Trophoblast cell (in vitro differentiated cells and primary cell): ENCODE measurements at regions not wholly inside any gene's neighbourhood (a gene's known extent, or its start where the extent isn't known, plus 50 kb on each side); places are given as distances from the start of the nearest gene placed in this dataset.

ENCODE experiments used
- DNase-seq, 2 donors: peaks; one replicate each; pipeline ENCODE4 v3.0.0-alpha.2; 2016
- H2AFZ ChIP-seq: 2 replicates; pipeline ENCODE4 v1.6.1; 2013; ENCODE audit warnings: low read length, moderate library complexity, mild to moderate bottlenecking; ENCODE audit not compliant: insufficient read depth, poor library complexity
- H2AK5ac ChIP-seq: 2 replicates; pipeline ENCODE4 v1.6.1; 2013; ENCODE audit warnings: mild to moderate bottlenecking, low read length
- H2BK120ac ChIP-seq: 2 replicates; pipeline ENCODE4 v1.6.1; 2013; ENCODE audit warnings: low read length, mild to moderate bottlenecking, moderate library complexity; ENCODE audit not compliant: insufficient read depth, poor library complexity
- H2BK12ac ChIP-seq: 2 replicates; pipeline ENCODE4 v1.6.1; 2013; ENCODE audit warnings: mild to moderate bottlenecking, low read length, moderate library complexity
- H2BK5ac ChIP-seq: 2 replicates; pipeline ENCODE4 v1.6.1; 2013; ENCODE audit warnings: low read length, low read depth, moderate library complexity, mild to moderate bottlenecking; ENCODE audit not compliant: poor library complexity
- H3K14ac ChIP-seq: 2 replicates; pipeline ENCODE4 v1.6.1; 2013; ENCODE audit warnings: mild to moderate bottlenecking, low read length
- H3K18ac ChIP-seq: 2 replicates; pipeline ENCODE4 v1.6.1; 2013; ENCODE audit warnings: mild to moderate bottlenecking, low read length
- H3K23ac ChIP-seq: 2 replicates; pipeline ENCODE4 v1.6.1; 2013; ENCODE audit warnings: low read length
- H3K27ac ChIP-seq: 2 replicates; pipeline ENCODE4 v1.5.1; 2013; ENCODE audit warnings: low read depth, mild to moderate bottlenecking, inconsistent platforms, low read length, moderate library complexity
- H3K27me3 ChIP-seq: 2 replicates; pipeline ENCODE4 v1.6.1; 2013; ENCODE audit warnings: inconsistent platforms, mild to moderate bottlenecking, low read length, moderate library complexity; ENCODE audit not compliant: insufficient read depth
- H3K36me3 ChIP-seq, 2 experiments: 1 replicate in 1 of 2; 2 replicates in 1 of 2; pipeline ENCODE4 v1.6.1; 2013; ENCODE audit warnings: low read length in 2 of 2, mild to moderate bottlenecking in 2 of 2, moderate library complexity in 1 of 2; ENCODE audit not compliant: insufficient read depth in 2 of 2, control insufficient read depth in 1 of 2
- H3K4ac ChIP-seq: 2 replicates; pipeline ENCODE4 v1.6.1; 2013; ENCODE audit warnings: low read depth, mild to moderate bottlenecking, low read length, moderate library complexity
- H3K4me1 ChIP-seq, 2 experiments: 1 replicate in 1 of 2; 2 replicates in 1 of 2; pipeline ENCODE4 v1.6.1; 2013; ENCODE audit warnings: low read length in 2 of 2, mild to moderate bottlenecking in 2 of 2, moderate library complexity in 1 of 2; ENCODE audit not compliant: insufficient read depth in 2 of 2, control insufficient read depth in 1 of 2
- H3K4me2 ChIP-seq: 2 replicates; pipeline ENCODE4 v1.6.1; 2013; ENCODE audit warnings: inconsistent platforms, mild to moderate bottlenecking, low read length, moderate library complexity
- H3K4me3 ChIP-seq: 2 replicates; pipeline ENCODE4 v1.5.1; 2013; ENCODE audit warnings: mild to moderate bottlenecking, low read depth, low read length, inconsistent platforms
- H3K79me1 ChIP-seq: one replicate; pipeline ENCODE4 v1.6.1; 2013; ENCODE audit warnings: low read length
- H3K79me2 ChIP-seq: 2 replicates; pipeline ENCODE4 v1.6.1; 2013; ENCODE audit warnings: low read length, mild to moderate bottlenecking; ENCODE audit not compliant: control insufficient read depth, insufficient read depth, poor library complexity
- H3K9ac ChIP-seq: 2 replicates; pipeline ENCODE4 v1.6.1; 2013; ENCODE audit warnings: mild to moderate bottlenecking, low read length
- H3K9me3 ChIP-seq: 2 replicates; pipeline ENCODE4 v1.6.1; 2013; ENCODE audit warnings: low read depth, mild to moderate bottlenecking, control low read depth, inconsistent platforms, low read length; ENCODE audit not compliant: insufficient read depth
- H4K12ac ChIP-seq: 2 replicates; pipeline ENCODE4 v1.6.1; 2013; ENCODE audit warnings: low read depth, mild to moderate bottlenecking, low read length, moderate library complexity
- H4K8ac ChIP-seq: 2 replicates; pipeline ENCODE4 v1.6.1; 2013; ENCODE audit warnings: low read depth, mild to moderate bottlenecking, low read length, moderate library complexity
- H4K91ac ChIP-seq: one replicate; pipeline ENCODE4 v1.6.1; 2013; ENCODE audit warnings: low read depth, mild to moderate bottlenecking, low read length, moderate library complexity
- WGBS: extraction: QIAGEN DNeasy Blood & Tissue Kit; methylation state at CpG from one replicate; pipeline ENCODE4 v1.1.7; 2013; ENCODE audit warnings: missing lambda C conversion rate; ENCODE audit not compliant: insufficient read length, insufficient coverage; ENCODE audit errors: extremely low coverage; 5-methylcytosine and 5-hydroxymethylcytosine counted together

GRCh38 chr19:46917002-46917401 is 56.2 kb downstream of the ARHGAP35 start:
- H4K8ac ChIP-seq = no peak overlapping the region
- no peak overlapping the region for H2AK5ac ChIP-seq
- H3K4me2 ChIP-seq = no peak overlapping the region
- peaks cover 20 to 21% of the 10 kb centered on the region in 2 experiments for H3K4me1 ChIP-seq
- no peak overlapping the region for H2AFZ ChIP-seq
- no peaks in the 10 kb centered on the region for H3K27me3 ChIP-seq
- H4K91ac ChIP-seq = no peak overlapping the region
- H2BK120ac ChIP-seq = no peak overlapping the region
- H3K23ac ChIP-seq = no peak overlapping the region
- no peak overlapping the region for H3K14ac ChIP-seq
- peaks cover 8 to 14% of the 10 kb centered on the region in 2 experiments for H3K36me3 ChIP-seq
- no peak overlapping the region for H3K4ac ChIP-seq
- no peak overlapping the region for H3K4me3 ChIP-seq
- peaks cover 2% of the 10 kb centered on the region for H3K79me2 ChIP-seq
- no peak for DNase-seq
- no peak overlapping the region for H3K27ac ChIP-seq
- no peaks in the 10 kb centered on the region for H3K9me3 ChIP-seq
- H3K9ac ChIP-seq = no peak overlapping the region
- no CpG with 5 or more reads among the region's 5 CpGs for whole genome bisulfite sequencing
- no peak overlapping the region for H4K12ac ChIP-seq
- H3K18ac ChIP-seq = no peak overlapping the region
- H3K79me1 ChIP-seq = peaks cover 5% of the 10 kb centered on the region
- H2BK5ac ChIP-seq = no peak overlapping the region
- no peak overlapping the region for H2BK12ac ChIP-seq

GRCh38 chr19:46919324-46919723 is 58.5 kb downstream of the ARHGAP35 start:
- no peak overlapping the region for H3K18ac ChIP-seq
- H4K8ac ChIP-seq = no peak overlapping the region
- no CpG with 5 or more reads among the region's 8 CpGs for WGBS
- DNase-seq = no peak
- no peak overlapping the region for H3K4me3 ChIP-seq
- no peaks in the 10 kb centered on the region for H3K27me3 ChIP-seq
- H2BK5ac ChIP-seq = no peak overlapping the region
- no peak overlapping the region for H2AFZ ChIP-seq
- peak overlapping the region; percentile 26 for H2BK12ac ChIP-seq
- H3K36me3 ChIP-seq = peaks cover 9 to 15% of the 10 kb centered on the region in 2 experiments
- H3K9me3 ChIP-seq = no peaks in the 10 kb centered on the region
- H2AK5ac ChIP-seq = no peak overlapping the region
- peaks cover 5% of the 10 kb centered on the region for H3K79me1 ChIP-seq
- no peak overlapping the region for H3K14ac ChIP-seq
- H4K12ac ChIP-seq = no peak overlapping the region
- no peak overlapping the region for H3K23ac ChIP-seq
- peaks cover 18% of the 10 kb centered on the region in 2 experiments for H3K4me1 ChIP-seq
- no peak overlapping the region for H3K9ac ChIP-seq
- no peaks in the 10 kb centered on the region for H3K79me2 ChIP-seq
- H2BK120ac ChIP-seq = no peak overlapping the region
- H3K27ac ChIP-seq = peak overlapping the region; percentile 0
- H3K4ac ChIP-seq = no peak overlapping the region
- H3K4me2 ChIP-seq = no peak overlapping the region
- H4K91ac ChIP-seq = no peak overlapping the region

GRCh38 chr19:46920362-46920761 is 59.6 kb downstream of the ARHGAP35 start:
- no peak overlapping the region for H2BK120ac ChIP-seq
- H3K9me3 ChIP-seq = no peaks in the 10 kb centered on the region
- peak; percentile 37 to 87 for DNase-seq
- H2BK5ac ChIP-seq = no peak overlapping the region
- no peak overlapping the region for H3K9ac ChIP-seq
- no peaks in the 10 kb centered on the region for H3K79me2 ChIP-seq
- no peak overlapping the region for H2BK12ac ChIP-seq
- no peak overlapping the region for H3K4ac ChIP-seq
- peak overlapping the region; percentile 21 for H3K4me2 ChIP-seq
- H3K27me3 ChIP-seq = no peaks in the 10 kb centered on the region
- no peak overlapping the region for H3K14ac ChIP-seq
- H2AK5ac ChIP-seq = no peak overlapping the region
- peak overlapping the region; percentile 42 for H3K27ac ChIP-seq
- H3K4me1 ChIP-seq = peaks cover 20 to 22% of the 10 kb centered on the region in 2 experiments
- peaks cover 9 to 15% of the 10 kb centered on the region in 2 experiments for H3K36me3 ChIP-seq
- peak overlapping the region; percentile 48 for H3K18ac ChIP-seq
- no peak overlapping the region for H3K23ac ChIP-seq
- no peak overlapping the region for H2AFZ ChIP-seq
- no peak overlapping the region for H4K12ac ChIP-seq
- peak overlapping the region; percentile 14 for H4K91ac ChIP-seq
- H3K79me1 ChIP-seq = peaks cover 5% of the 10 kb centered on the region
- H4K8ac ChIP-seq = no peak overlapping the region
- no peak overlapping the region for H3K4me3 ChIP-seq
- WGBS = no CpG with 5 or more reads among the region's 14 CpGs

- Histone ChIP-seq H4K12ac (no peak overlapping the region), H2AK5ac (no peak overlapping the region), H3K4me3 (no peak overlapping the region), H2BK12ac (no peak overlapping the region), H3K9ac (no peak overlapping the region), H4K8ac (no peak overlapping the region), H4K91ac (no peak overlapping the region), H3K79me2 (no peaks in the 10 kb centered on the region), H3K79me1 (peaks cover 5% of the 10 kb centered on the region), H3K4me2 (no peak overlapping the region), H3K27ac (peak overlapping the region; percentile 1), H3K9me3 (no peaks in the 10 kb centered on the region), H2BK120ac (no peak overlapping the region), H2AFZ (no peak overlapping the region), H2BK5ac (no peak overlapping the region), H3K36me3 (peaks cover 9 to 15% of the 10 kb centered on the region in 2 experiments), H3K14ac (no peak overlapping the region), H3K27me3 (no peaks in the 10 kb centered on the region), H3K4me1 (peaks cover 20 to 27% of the 10 kb centered on the region in 2 experiments), H3K23ac (no peak overlapping the region), H3K4ac (no peak overlapping the region), H3K18ac (no peak overlapping the region)
- no CpG with 5 or more reads among the region's 7 CpGs for WGBS
- DNase-seq = no peak
These were observed 60.3 kb downstream of the ARHGAP35 start for GRCh38 chr19:46921071-46921470.
